ENCODE measurements at regions not wholly inside any gene's neighbourhood (a gene's known extent, or its start where the extent isn't known, plus 50 kb on each side); places are given as distances from the start of the nearest gene placed in this dataset.

DNA sequence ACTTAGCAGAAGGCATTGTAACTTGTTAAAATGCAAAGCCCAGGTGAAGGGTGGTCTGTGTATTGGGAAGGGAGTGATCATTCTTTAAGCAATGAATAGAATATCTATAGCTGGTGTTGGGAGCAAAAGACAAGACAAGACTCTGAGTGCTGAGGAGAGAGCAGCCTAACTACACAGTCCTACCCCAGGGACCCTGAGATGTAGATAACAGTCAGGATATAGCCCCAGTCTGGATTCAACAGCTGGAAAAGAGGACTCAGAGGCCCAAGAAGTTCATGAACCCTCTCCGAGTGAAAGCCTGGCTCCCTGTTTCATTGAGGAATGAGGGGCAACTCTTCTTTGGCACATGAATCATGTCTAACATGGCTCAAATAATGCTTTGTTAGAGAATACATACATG is 310.7 kb upstream of the SLC14A2 start:
- TF ChIP-seq, protein P1, sequence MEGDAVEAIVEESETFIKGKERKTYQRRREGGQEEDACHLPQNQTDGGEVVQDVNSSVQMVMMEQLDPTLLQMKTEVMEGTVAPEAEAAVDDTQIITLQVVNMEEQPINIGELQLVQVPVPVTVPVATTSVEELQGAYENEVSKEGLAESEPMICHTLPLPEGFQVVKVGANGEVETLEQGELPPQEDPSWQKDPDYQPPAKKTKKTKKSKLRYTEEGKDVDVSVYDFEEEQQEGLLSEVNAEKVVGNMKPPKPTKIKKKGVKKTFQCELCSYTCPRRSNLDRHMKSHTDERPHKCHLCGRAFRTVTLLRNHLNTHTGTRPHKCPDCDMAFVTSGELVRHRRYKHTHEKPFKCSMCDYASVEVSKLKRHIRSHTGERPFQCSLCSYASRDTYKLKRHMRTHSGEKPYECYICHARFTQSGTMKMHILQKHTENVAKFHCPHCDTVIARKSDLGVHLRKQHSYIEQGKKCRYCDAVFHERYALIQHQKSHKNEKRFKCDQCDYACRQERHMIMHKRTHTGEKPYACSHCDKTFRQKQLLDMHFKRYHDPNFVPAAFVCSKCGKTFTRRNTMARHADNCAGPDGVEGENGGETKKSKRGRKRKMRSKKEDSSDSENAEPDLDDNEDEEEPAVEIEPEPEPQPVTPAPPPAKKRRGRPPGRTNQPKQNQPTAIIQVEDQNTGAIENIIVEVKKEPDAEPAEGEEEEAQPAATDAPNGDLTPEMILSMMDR (IDR thresholded peaks at IDR 0.05; ENCODE audit: extremely low read depth in 1 of 2, insufficient read depth in 1 of 2, low read depth in 1 of 2, low read length in 2 of 2) = no peak
- TF ChIP-seq POLR2A (IDR thresholded peaks at IDR 0.05; ENCODE audit: low read depth, low read length) (no peak), JUN (IDR thresholded peaks at IDR 0.05; ENCODE audit: borderline replicate concordance, insufficient read depth, insufficient read length, low read depth) (no peak), EZH2 (IDR thresholded peaks at IDR 0.05; ENCODE audit: borderline replicate concordance, low read depth, low read length, severe bottlenecking) (no peak), FOS (IDR thresholded peaks at IDR 0.05; ENCODE audit: borderline replicate concordance, insufficient read depth, low read length) (no peak), MYC (IDR thresholded peaks at IDR 0.05; ENCODE audit: low read depth, low read length) (no peak), POLR2AphosphoS5 (IDR thresholded peaks at IDR 0.05; ENCODE audit: insufficient read depth, low read depth, low read length) (no peak)
- TF ChIP-seq, protein P2, sequence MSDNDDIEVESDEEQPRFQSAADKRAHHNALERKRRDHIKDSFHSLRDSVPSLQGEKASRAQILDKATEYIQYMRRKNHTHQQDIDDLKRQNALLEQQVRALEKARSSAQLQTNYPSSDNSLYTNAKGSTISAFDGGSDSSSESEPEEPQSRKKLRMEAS (IDR thresholded peaks at IDR 0.05; ENCODE audit: insufficient read depth, insufficient read length) = no peak

All from endothelial cell of umbilical vein (primary cell).